ENCODE measurements at regions not wholly inside any gene's neighbourhood (a gene's known extent, or its start where the extent isn't known, plus 50 kb on each side); places are given as distances from the start of the nearest gene placed in this dataset.

GRCh38 chr4:79850626-79851025 is 222.4 kb downstream of the ANTXR2 start:
- DNase-seq (no peak), ATAC-seq (ENCODE audit: insufficient read depth, low FRiP score) (no peak)
- Histone ChIP-seq H3K36me3 (ENCODE audit: control insufficient read depth in 4 of 4, insufficient read depth in 4 of 4, low read length in 4 of 4) (no peaks in the 10 kb centered on the region), H3K4me3 (no peak overlapping the region), H3K27ac (ENCODE audit: low read depth in 1 of 2, low read length in 1 of 2) (no peak overlapping the region), H3K9ac (ENCODE audit: insufficient read depth in 1 of 2, low read length in 2 of 2) (no peak overlapping the region), H3K27me3 (ENCODE audit: control insufficient read depth in 3 of 3, insufficient read depth in 3 of 3, low read length in 2 of 3) (no peaks in the 10 kb centered on the region), H3K4me1 (ENCODE audit: control insufficient read depth in 5 of 5, insufficient read depth in 5 of 5, low read length in 5 of 5) (peaks cover 0 to 23% (median 0%) of the 10 kb centered on the region in 5 donors), H3K9me3 (ENCODE audit: control insufficient read depth in 4 of 4, insufficient read depth in 3 of 4, low read length in 3 of 4) (no peaks in the 10 kb centered on the region)
- no peak for TF ChIP-seq CTCF (IDR thresholded peaks at IDR 0.05; ENCODE audit: control extremely low read depth, extremely low read depth)
- WGBS, 2 donors = 79 to 91% methylated on average over 3 of the region's 3 CpGs

GRCh38 chr4:79848329-79848728 is 224.7 kb downstream of the ANTXR2 start:
- DNase-seq = no peak
- Histone ChIP-seq H3K4me1 (ENCODE audit: control insufficient read depth in 5 of 5, insufficient read depth in 5 of 5, low read length in 5 of 5) (peaks cover 0 to 7% (median 0%) of the 10 kb centered on the region in 5 donors), H3K27ac (ENCODE audit: low read depth in 1 of 2, low read length in 1 of 2) (no peak overlapping the region), H3K4me3 (no peak overlapping the region), H3K27me3 (ENCODE audit: control insufficient read depth in 3 of 3, insufficient read depth in 3 of 3, low read length in 2 of 3) (no peaks in the 10 kb centered on the region), H3K9ac (ENCODE audit: insufficient read depth in 1 of 2, low read length in 2 of 2) (no peak overlapping the region), H3K36me3 (ENCODE audit: control insufficient read depth in 4 of 4, insufficient read depth in 4 of 4, low read length in 4 of 4) (no peaks in the 10 kb centered on the region), H3K9me3 (ENCODE audit: control insufficient read depth in 4 of 4, insufficient read depth in 3 of 4, low read length in 3 of 4) (peaks cover 0 to 7% (median 4%) of the 10 kb centered on the region in 4 donors)
- no peak for TF ChIP-seq CTCF (IDR thresholded peaks at IDR 0.05; ENCODE audit: control extremely low read depth, extremely low read depth)
- ATAC-seq (ENCODE audit: insufficient read depth, low FRiP score) = no peak
- 98 to 100% methylated on average over 1 of the region's 1 CpG for WGBS, 2 donors

- no peak overlapping the region for H3K4me3 ChIP-seq
- no peak overlapping the region for H3K9ac ChIP-seq (ENCODE audit: insufficient read depth in 1 of 2, low read length in 2 of 2)
- no peak for DNase-seq
- H3K4me1 ChIP-seq (ENCODE audit: control insufficient read depth in 5 of 5, insufficient read depth in 5 of 5, low read length in 5 of 5) = peaks cover 0 to 6% (median 0%) of the 10 kb centered on the region in 5 donors
- WGBS, 2 donors = 95 to 98% methylated on average over 2 of the region's 2 CpGs
- H3K36me3 ChIP-seq (ENCODE audit: control insufficient read depth in 4 of 4, insufficient read depth in 4 of 4, low read length in 4 of 4) = no peaks in the 10 kb centered on the region
- no peak for ATAC-seq (ENCODE audit: insufficient read depth, low FRiP score)
- H3K27me3 ChIP-seq (ENCODE audit: control insufficient read depth in 3 of 3, insufficient read depth in 3 of 3, low read length in 2 of 3) = no peaks in the 10 kb centered on the region
- H3K9me3 ChIP-seq (ENCODE audit: control insufficient read depth in 4 of 4, insufficient read depth in 3 of 4, low read length in 3 of 4) = peaks cover 0 to 7% (median 4%) of the 10 kb centered on the region in 4 donors
- no peak for TF ChIP-seq CTCF (IDR thresholded peaks at IDR 0.05; ENCODE audit: control extremely low read depth, extremely low read depth)
- H3K27ac ChIP-seq (ENCODE audit: low read depth in 1 of 2, low read length in 1 of 2) = no peak overlapping the region
Observed at GRCh38 chr4:79847411-79847810, 225.6 kb downstream of the ANTXR2 start.

GRCh38 chr4:79842162-79842561 is 230.9 kb downstream of the ANTXR2 start:
- no peaks in the 10 kb centered on the region for H3K27me3 ChIP-seq (ENCODE audit: control insufficient read depth in 3 of 3, insufficient read depth in 3 of 3, low read length in 2 of 3)
- no peak for ATAC-seq (ENCODE audit: insufficient read depth, low FRiP score)
- H3K9me3 ChIP-seq (ENCODE audit: control insufficient read depth in 4 of 4, insufficient read depth in 3 of 4, low read length in 3 of 4) = peaks cover 0 to 8% (median 5%) of the 10 kb centered on the region in 4 donors
- no peak for DNase-seq
- H3K27ac ChIP-seq (ENCODE audit: low read depth in 1 of 2, low read length in 1 of 2) = no peak overlapping the region
- H3K36me3 ChIP-seq (ENCODE audit: control insufficient read depth in 4 of 4, insufficient read depth in 4 of 4, low read length in 4 of 4) = no peaks in the 10 kb centered on the region
- TF ChIP-seq CTCF (IDR thresholded peaks at IDR 0.05; ENCODE audit: control extremely low read depth, extremely low read depth) = no peak
- H3K4me1 ChIP-seq (ENCODE audit: control insufficient read depth in 5 of 5, insufficient read depth in 5 of 5, low read length in 5 of 5) = no peaks in the 10 kb centered on the region
- no peak overlapping the region for H3K9ac ChIP-seq (ENCODE audit: insufficient read depth in 1 of 2, low read length in 2 of 2)
- H3K4me3 ChIP-seq = no peak overlapping the region

Data from lung (tissue), 11 donors.